Fibroblast of lung (primary cell): ENCODE measurements at regions not wholly inside any gene's neighbourhood (a gene's known extent, or its start where the extent isn't known, plus 50 kb on each side); places are given as distances from the start of the nearest gene placed in this dataset.

ENCODE experiments used
- DNase-seq, 2 donors: peaks; one replicate each; pipeline versions ENCODE4 v3.0.0 to v3.0.0-alpha.2; 2010; ENCODE audit warnings: low read depth in 2 of 2
- H2AFZ ChIP-seq: 2 replicates; pipeline ENCODE4 v1.5.1; 2012; ENCODE audit warnings: low read length, control low read depth, inconsistent platforms
- H3K27ac ChIP-seq: 2 replicates; pipeline ENCODE4 v1.5.1; 2011; ENCODE audit warnings: low read length, control low read depth; ENCODE audit not compliant: insufficient read depth
- H3K27me3 ChIP-seq: 2 replicates; pipeline ENCODE4 v1.5.1; 2011; ENCODE audit warnings: mild to moderate bottlenecking, low read length; ENCODE audit not compliant: control insufficient read depth, insufficient read depth
- H3K36me3 ChIP-seq: 2 replicates; pipeline ENCODE4 v1.5.1; 2011; ENCODE audit warnings: low read length; ENCODE audit not compliant: control insufficient read depth, insufficient read depth
- H3K4me1 ChIP-seq: 2 replicates; pipeline ENCODE4 v1.5.1; 2011; ENCODE audit warnings: low read length; ENCODE audit not compliant: control insufficient read depth, insufficient read depth; ENCODE audit errors: extremely low read depth
- H3K4me2 ChIP-seq: 2 replicates; pipeline ENCODE4 v1.5.1; 2011; ENCODE audit warnings: low read length, control low read depth; ENCODE audit not compliant: insufficient read depth; ENCODE audit errors: extremely low read depth
- H3K4me3 ChIP-seq, 4 experiments: fragments of 200-600 bp in 1 of 4; sonication (generic) in 1 of 4; replicated peaks in 1 of 4; 2 replicates each; pipeline ENCODE4 v1.5.1; 2011 to 2016; ENCODE audit warnings: low read length in 4 of 4, low read depth in 3 of 4, mild to moderate bottlenecking in 3 of 4, control low read depth in 2 of 4, inconsistent platforms in 1 of 4, mixed read lengths in 1 of 4; ENCODE audit not compliant: insufficient read depth in 1 of 4; ENCODE audit errors: control extremely low read depth in 1 of 4
- H3K79me2 ChIP-seq: 2 replicates; pipeline ENCODE4 v1.5.1; 2012; ENCODE audit warnings: mild to moderate bottlenecking, low read length, inconsistent platforms; ENCODE audit not compliant: control insufficient read depth, insufficient read depth
- H3K9ac ChIP-seq: 2 replicates; pipeline ENCODE4 v1.5.1; 2011; ENCODE audit warnings: mild to moderate bottlenecking, low read length, control low read depth; ENCODE audit not compliant: insufficient read depth
- H3K9me3 ChIP-seq: 2 replicates; pipeline ENCODE4 v1.5.1; 2012; ENCODE audit warnings: low read depth, low read length; ENCODE audit not compliant: control insufficient read depth, insufficient read depth
- H4K20me1 ChIP-seq: 2 replicates; pipeline ENCODE4 v1.5.1; 2011; ENCODE audit warnings: low read length; ENCODE audit not compliant: control insufficient read depth, insufficient read depth; ENCODE audit errors: extremely low read depth
- CTCF ChIP-seq, 2 donors: IDR thresholded peaks in 1 of 2; conservative IDR thresholded peaks in 1 of 2; 1 replicate in 1 of 2; 2 replicates in 1 of 2; pipeline ENCODE4 v1.5.1; 2011 to 2012; ENCODE audit warnings: low read length in 2 of 2, control low read depth in 1 of 2, inconsistent platforms in 1 of 2, low read depth in 1 of 2, mild to moderate bottlenecking in 1 of 2
- EZH2 ChIP-seq: IDR thresholded peaks from 2 replicates; pipeline ENCODE4 v1.5.1; 2012; ENCODE audit warnings: low read length, control low read depth, mild to moderate bottlenecking; ENCODE audit errors: missing control alignments

DNA sequence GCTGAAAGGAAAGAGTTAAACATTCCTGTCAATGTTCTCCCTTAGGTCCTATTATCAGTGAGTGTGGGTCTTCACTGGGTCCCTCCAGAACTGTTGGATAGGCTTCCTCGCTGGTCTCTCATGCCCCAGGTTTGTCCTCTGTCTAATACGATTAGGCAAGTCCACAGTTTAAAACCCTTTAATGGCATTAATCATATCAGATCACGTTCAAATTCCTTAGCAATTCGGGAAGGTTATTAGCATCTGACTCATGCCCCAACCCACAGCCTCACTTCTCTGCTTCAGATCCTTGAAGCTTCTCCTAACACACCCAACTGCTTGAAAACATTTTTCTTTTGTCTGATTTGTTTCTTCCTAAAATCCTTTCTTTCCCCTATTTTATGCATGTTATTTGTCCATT lies 224.3 kb upstream of the ATP10A start:
- Histone ChIP-seq H3K4me2 (no peak overlapping the region), H3K9ac (no peak overlapping the region)

GRCh38 chr15:26084771-26085170 lies 221.6 kb upstream of the ATP10A start:
- no peaks in the 10 kb centered on the region for H3K79me2 ChIP-seq
- no peaks in the 10 kb centered on the region for H3K9me3 ChIP-seq
- H3K4me1 ChIP-seq, result peaks cover 2% of the 10 kb centered on the region
- no peak overlapping the region for H3K4me2 ChIP-seq
- H3K4me3 ChIP-seq, result no peak overlapping the region
- no peak overlapping the region for H3K9ac ChIP-seq
- no peaks in the 10 kb centered on the region for H3K36me3 ChIP-seq
- H3K27ac ChIP-seq, result no peak overlapping the region
- no peak for TF ChIP-seq EZH2
- no peak for TF ChIP-seq CTCF (conservative IDR thresholded peaks at IDR 0.05 in 1 of 2, IDR thresholded peaks at IDR 0.05 in 1 of 2; ENCODE audit: low read depth in 1 of 2, low read length in 2 of 2)
- H3K27me3 ChIP-seq, result no peaks in the 10 kb centered on the region
- H2AFZ ChIP-seq, result no peak overlapping the region
- H4K20me1 ChIP-seq, result no peaks in the 10 kb centered on the region
- peak in 1 of 2 donors; percentile 20 for DNase-seq

More for the DNA sequence above, 224.3 kb upstream of the ATP10A start:
- Histone ChIP-seq H2AFZ (no peak overlapping the region), H4K20me1 (no peaks in the 10 kb centered on the region), H3K4me1 (peaks cover 2% of the 10 kb centered on the region), H3K4me3 (no peak overlapping the region), H3K79me2 (no peaks in the 10 kb centered on the region), H3K27me3 (no peaks in the 10 kb centered on the region), H3K27ac (peak overlapping the region; percentile 9), H3K9me3 (no peaks in the 10 kb centered on the region), H3K36me3 (no peaks in the 10 kb centered on the region)
- peak in 1 of 2 donors; percentile 77 for DNase-seq
- no peak for TF ChIP-seq EZH2
- TF ChIP-seq CTCF (conservative IDR thresholded peaks at IDR 0.05 in 1 of 2, IDR thresholded peaks at IDR 0.05 in 1 of 2; ENCODE audit: low read depth in 1 of 2, low read length in 2 of 2), result no peak

- H3K36me3 ChIP-seq, result no peaks in the 10 kb centered on the region
- H3K4me1 ChIP-seq, result peaks cover 2% of the 10 kb centered on the region
- H4K20me1 ChIP-seq, result no peaks in the 10 kb centered on the region
- H3K27ac ChIP-seq, result no peak overlapping the region
- H2AFZ ChIP-seq, result no peak overlapping the region
- H3K9ac ChIP-seq, result no peak overlapping the region
- TF ChIP-seq CTCF (conservative IDR thresholded peaks at IDR 0.05 in 1 of 2, IDR thresholded peaks at IDR 0.05 in 1 of 2; ENCODE audit: low read depth in 1 of 2, low read length in 2 of 2) (no peak), EZH2 (no peak)
- no peaks in the 10 kb centered on the region for H3K9me3 ChIP-seq
- H3K79me2 ChIP-seq, result no peaks in the 10 kb centered on the region
- DNase-seq, result peak in 1 of 2 donors; percentile 51
- no peak overlapping the region for H3K4me3 ChIP-seq
- H3K27me3 ChIP-seq, result no peaks in the 10 kb centered on the region
- no peak overlapping the region for H3K4me2 ChIP-seq
Measured at GRCh38 chr15:26083896-26084295, 220.8 kb upstream of the ATP10A start.
